ENCODE measurements at regions not wholly inside any gene's neighbourhood (a gene's known extent, or its start where the extent isn't known, plus 50 kb on each side); places are given as distances from the start of the nearest gene placed in this dataset.
"Not testable (repeated sequence)": the region's sequence is repeated elsewhere in the genome, so short reads cannot be mapped to it uniquely, and the experiment has no call there.

GRCh38 chr3:153503873-153504272 lies 341.8 kb downstream of the RAP2B start:
- no peak overlapping the region for H3K27ac ChIP-seq (ENCODE audit: low read depth, low read length)
- no peaks in the 10 kb centered on the region for H3K36me3 ChIP-seq (ENCODE audit: insufficient read depth, low read length)
- no peaks in the 10 kb centered on the region for H3K4me1 ChIP-seq (ENCODE audit: insufficient read depth, low read length)
- WGBS, result 96% methylated on average over 6 of the region's 7 CpGs
- no peak overlapping the region for H3K9ac ChIP-seq (ENCODE audit: low read depth, low read length)
- no peaks in the 10 kb centered on the region for H3K27me3 ChIP-seq (ENCODE audit: insufficient read depth, low read length)
- H3K4me3 ChIP-seq (ENCODE audit: low read length), result no peak overlapping the region
- H3K9me3 ChIP-seq (ENCODE audit: insufficient read depth, low read depth, low read length), result no peaks in the 10 kb centered on the region

- WGBS, result 88% methylated on average over 11 of the region's 13 CpGs
Measured at GRCh38 chr3:153506205-153506604, 344.2 kb downstream of the RAP2B start.

GRCh38 chr3:153506686-153507085 lies 344.7 kb downstream of the RAP2B start:
- 86% methylated on average over 13 of the region's 15 CpGs for WGBS
- not testable (repeated sequence) for H3K27ac ChIP-seq (ENCODE audit: low read depth, low read length); H3K9me3 ChIP-seq (ENCODE audit: insufficient read depth, low read depth, low read length); H3K4me1 ChIP-seq (ENCODE audit: insufficient read depth, low read length); H3K36me3 ChIP-seq (ENCODE audit: insufficient read depth, low read length); H3K27me3 ChIP-seq (ENCODE audit: insufficient read depth, low read length); H3K4me3 ChIP-seq (ENCODE audit: low read length); H3K9ac ChIP-seq (ENCODE audit: low read depth, low read length)

More at GRCh38 chr3:153506205-153506604, 344.2 kb downstream of the RAP2B start:
- not testable (repeated sequence) for H3K4me3 ChIP-seq (ENCODE audit: low read length); H3K4me1 ChIP-seq (ENCODE audit: insufficient read depth, low read length); H3K27ac ChIP-seq (ENCODE audit: low read depth, low read length); H3K36me3 ChIP-seq (ENCODE audit: insufficient read depth, low read length); H3K9me3 ChIP-seq (ENCODE audit: insufficient read depth, low read depth, low read length); H3K9ac ChIP-seq (ENCODE audit: low read depth, low read length); H3K27me3 ChIP-seq (ENCODE audit: insufficient read depth, low read length)

GRCh38 chr3:153513236-153513635 lies 351.2 kb downstream of the RAP2B start:
- Histone ChIP-seq H3K4me1 (ENCODE audit: insufficient read depth, low read length) (no peaks in the 10 kb centered on the region), H3K36me3 (ENCODE audit: insufficient read depth, low read length) (no peaks in the 10 kb centered on the region), H3K9ac (ENCODE audit: low read depth, low read length) (no peak overlapping the region), H3K9me3 (ENCODE audit: insufficient read depth, low read depth, low read length) (peaks cover 9% of the 10 kb centered on the region; the same call in 1 of the 2 replicates), H3K27me3 (ENCODE audit: insufficient read depth, low read length) (no peaks in the 10 kb centered on the region), H3K27ac (ENCODE audit: low read depth, low read length) (no peak overlapping the region), H3K4me3 (ENCODE audit: low read length) (no peak overlapping the region)
- WGBS, result 72% methylated on average over 1 of the region's 1 CpG

GRCh38 chr3:153528473-153528872 lies 366.4 kb downstream of the RAP2B start:
- no peak overlapping the region for H3K4me3 ChIP-seq (ENCODE audit: low read length)
- no peaks in the 10 kb centered on the region for H3K27me3 ChIP-seq (ENCODE audit: insufficient read depth, low read length)
- no peak overlapping the region for H3K27ac ChIP-seq (ENCODE audit: low read depth, low read length)
- no peaks in the 10 kb centered on the region for H3K4me1 ChIP-seq (ENCODE audit: insufficient read depth, low read length)
- no peaks in the 10 kb centered on the region for H3K36me3 ChIP-seq (ENCODE audit: insufficient read depth, low read length)
- H3K9me3 ChIP-seq (ENCODE audit: insufficient read depth, low read depth, low read length), result peaks cover 6% of the 10 kb centered on the region; the same call in 1 of the 2 replicates
- H3K9ac ChIP-seq (ENCODE audit: low read depth, low read length), result no peak overlapping the region

GRCh38 chr3:153539263-153539662 lies 377.2 kb downstream of the RAP2B start:
- Histone ChIP-seq H3K36me3 (ENCODE audit: insufficient read depth, low read length) (no peaks in the 10 kb centered on the region), H3K27me3 (ENCODE audit: insufficient read depth, low read length) (no peaks in the 10 kb centered on the region), H3K9ac (ENCODE audit: low read depth, low read length) (no peak overlapping the region), H3K4me1 (ENCODE audit: insufficient read depth, low read length) (no peaks in the 10 kb centered on the region), H3K27ac (ENCODE audit: low read depth, low read length) (no peak overlapping the region), H3K9me3 (ENCODE audit: insufficient read depth, low read depth, low read length) (no peaks in the 10 kb centered on the region), H3K4me3 (ENCODE audit: low read length) (no peak overlapping the region)
- no CpG with 5 or more reads among the region's 1 CpG for WGBS

GRCh38 chr3:153545471-153545870 lies 383.4 kb downstream of the RAP2B start:
- H3K4me1 ChIP-seq (ENCODE audit: insufficient read depth, low read length), result peaks cover 13% of the 10 kb centered on the region
- WGBS, result 100% methylated on average over 1 of the region's 3 CpGs
- no peak overlapping the region for H3K9ac ChIP-seq (ENCODE audit: low read depth, low read length)
- H3K27me3 ChIP-seq (ENCODE audit: insufficient read depth, low read length), result no peaks in the 10 kb centered on the region
- H3K9me3 ChIP-seq (ENCODE audit: insufficient read depth, low read depth, low read length), result no peaks in the 10 kb centered on the region
- no peak overlapping the region for H3K4me3 ChIP-seq (ENCODE audit: low read length)
- no peaks in the 10 kb centered on the region for H3K36me3 ChIP-seq (ENCODE audit: insufficient read depth, low read length)
- H3K27ac ChIP-seq (ENCODE audit: low read depth, low read length), result no peak overlapping the region

GRCh38 chr3:153547970-153548369 lies 385.9 kb downstream of the RAP2B start:
- peaks cover 13% of the 10 kb centered on the region for H3K4me1 ChIP-seq (ENCODE audit: insufficient read depth, low read length)
- H3K36me3 ChIP-seq (ENCODE audit: insufficient read depth, low read length), result no peaks in the 10 kb centered on the region
- H3K27ac ChIP-seq (ENCODE audit: low read depth, low read length), result peak overlapping the region; percentile 36; the same call in 1 of the 2 replicates
- no peaks in the 10 kb centered on the region for H3K9me3 ChIP-seq (ENCODE audit: insufficient read depth, low read depth, low read length)
- no peak overlapping the region for H3K9ac ChIP-seq (ENCODE audit: low read depth, low read length)
- H3K27me3 ChIP-seq (ENCODE audit: insufficient read depth, low read length), result no peaks in the 10 kb centered on the region
- 89% methylated on average over 1 of the region's 1 CpG for whole genome bisulfite sequencing
- no peak overlapping the region for H3K4me3 ChIP-seq (ENCODE audit: low read length)

- H3K27me3 ChIP-seq (ENCODE audit: insufficient read depth, low read length); H3K36me3 ChIP-seq (ENCODE audit: insufficient read depth, low read length); H3K9me3 ChIP-seq (ENCODE audit: insufficient read depth, low read depth, low read length); H3K4me3 ChIP-seq (ENCODE audit: low read length); H3K27ac ChIP-seq (ENCODE audit: low read depth, low read length); H3K9ac ChIP-seq (ENCODE audit: low read depth, low read length): not testable (repeated sequence)
- H3K4me1 ChIP-seq (ENCODE audit: insufficient read depth, low read length), result peaks cover 13% of the 10 kb centered on the region
Measured at GRCh38 chr3:153549686-153550085, 387.7 kb downstream of the RAP2B start.

GRCh38 chr3:153551536-153552285 lies 389.7 kb downstream of the RAP2B start:
- Histone ChIP-seq H3K27ac (ENCODE audit: low read depth, low read length) (no peak overlapping the region), H3K4me1 (ENCODE audit: insufficient read depth, low read length) (peaks cover 13% of the 10 kb centered on the region), H3K9me3 (ENCODE audit: insufficient read depth, low read depth, low read length) (no peaks in the 10 kb centered on the region), H3K4me3 (ENCODE audit: low read length) (no peak overlapping the region), H3K27me3 (ENCODE audit: insufficient read depth, low read length) (no peaks in the 10 kb centered on the region), H3K9ac (ENCODE audit: low read depth, low read length) (no peak overlapping the region), H3K36me3 (ENCODE audit: insufficient read depth, low read length) (no peaks in the 10 kb centered on the region)
- 100% methylated on average over 3 of the region's 4 CpGs for WGBS

GRCh38 chr3:153552887-153553604 lies 391.0 kb downstream of the RAP2B start:
- H3K4me3 ChIP-seq (ENCODE audit: low read length), result no peak overlapping the region
- H3K9ac ChIP-seq (ENCODE audit: low read depth, low read length), result no peak overlapping the region
- H3K27ac ChIP-seq (ENCODE audit: low read depth, low read length), result no peak overlapping the region
- H3K27me3 ChIP-seq (ENCODE audit: insufficient read depth, low read length), result no peaks in the 10 kb centered on the region
- 93% methylated on average over 9 of the region's 11 CpGs for WGBS
- H3K4me1 ChIP-seq (ENCODE audit: insufficient read depth, low read length), result peaks cover 4% of the 10 kb centered on the region; the same call in 1 of the 2 replicates
- no peaks in the 10 kb centered on the region for H3K36me3 ChIP-seq (ENCODE audit: insufficient read depth, low read length)
- H3K9me3 ChIP-seq (ENCODE audit: insufficient read depth, low read depth, low read length), result no peaks in the 10 kb centered on the region

Data from HUES64 (cell line).